GM12872 (cell line): ENCODE measurements at regions not wholly inside any gene's neighbourhood (a gene's known extent, or its start where the extent isn't known, plus 50 kb on each side); places are given as distances from the start of the nearest gene placed in this dataset.

ENCODE experiments used
- TF ChIP-seq, protein P1 (sequence below): IDR thresholded peaks from 3 replicates; pipeline ENCODE4 v1.5.1; 2011; ENCODE audit warnings: low read depth, mild to moderate bottlenecking, low read length, moderate library complexity; ENCODE audit not compliant: insufficient read depth

DNA sequence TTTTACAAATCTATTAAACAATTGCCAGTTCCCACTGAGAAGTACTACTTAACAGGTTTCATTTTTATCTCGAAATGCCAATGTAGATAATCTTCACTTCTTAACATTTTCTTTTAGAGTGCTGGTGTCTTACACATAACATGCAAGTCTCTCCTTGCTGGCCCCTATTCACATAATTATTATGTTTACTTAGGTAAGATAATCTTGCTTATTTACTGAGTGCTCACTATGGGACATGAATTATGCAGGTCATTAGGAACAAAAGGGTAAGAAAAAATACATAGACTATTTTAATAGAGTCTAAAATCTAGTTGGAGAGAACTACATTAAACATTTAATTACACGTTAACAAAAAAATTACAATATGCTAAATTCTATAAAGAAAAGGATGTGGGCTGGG is 328.4 kb downstream of the PRR16 start:
- TF ChIP-seq, protein P1, sequence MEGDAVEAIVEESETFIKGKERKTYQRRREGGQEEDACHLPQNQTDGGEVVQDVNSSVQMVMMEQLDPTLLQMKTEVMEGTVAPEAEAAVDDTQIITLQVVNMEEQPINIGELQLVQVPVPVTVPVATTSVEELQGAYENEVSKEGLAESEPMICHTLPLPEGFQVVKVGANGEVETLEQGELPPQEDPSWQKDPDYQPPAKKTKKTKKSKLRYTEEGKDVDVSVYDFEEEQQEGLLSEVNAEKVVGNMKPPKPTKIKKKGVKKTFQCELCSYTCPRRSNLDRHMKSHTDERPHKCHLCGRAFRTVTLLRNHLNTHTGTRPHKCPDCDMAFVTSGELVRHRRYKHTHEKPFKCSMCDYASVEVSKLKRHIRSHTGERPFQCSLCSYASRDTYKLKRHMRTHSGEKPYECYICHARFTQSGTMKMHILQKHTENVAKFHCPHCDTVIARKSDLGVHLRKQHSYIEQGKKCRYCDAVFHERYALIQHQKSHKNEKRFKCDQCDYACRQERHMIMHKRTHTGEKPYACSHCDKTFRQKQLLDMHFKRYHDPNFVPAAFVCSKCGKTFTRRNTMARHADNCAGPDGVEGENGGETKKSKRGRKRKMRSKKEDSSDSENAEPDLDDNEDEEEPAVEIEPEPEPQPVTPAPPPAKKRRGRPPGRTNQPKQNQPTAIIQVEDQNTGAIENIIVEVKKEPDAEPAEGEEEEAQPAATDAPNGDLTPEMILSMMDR, result no peak

GRCh38 chr5:120794121-120794520 is 330.0 kb downstream of the PRR16 start:
- TF ChIP-seq, protein P1, result no peak

DNA sequence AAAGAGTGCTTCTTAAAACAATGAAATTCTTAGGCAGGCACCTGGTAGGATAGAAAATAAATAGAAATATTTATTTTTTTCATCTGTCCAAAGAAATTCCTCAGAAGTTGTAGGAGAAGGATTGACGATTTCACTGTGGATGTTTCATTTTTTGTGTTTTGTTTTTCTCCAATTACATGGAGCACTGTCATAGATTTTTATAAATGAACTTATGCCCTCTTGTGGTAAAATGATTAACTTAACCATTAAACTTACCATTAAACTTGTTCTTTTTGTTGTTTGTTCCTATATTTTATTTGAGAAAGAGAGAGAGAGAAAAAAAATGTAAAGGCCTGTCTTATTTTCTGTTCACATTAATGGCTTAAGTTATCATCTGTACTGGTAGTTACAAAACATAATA is 339.2 kb downstream of the PRR16 start:
- TF ChIP-seq, protein P1, result no peak

GRCh38 chr5:120805131-120805530 is 341.0 kb downstream of the PRR16 start:
- TF ChIP-seq, protein P1, result no peak

DNA sequence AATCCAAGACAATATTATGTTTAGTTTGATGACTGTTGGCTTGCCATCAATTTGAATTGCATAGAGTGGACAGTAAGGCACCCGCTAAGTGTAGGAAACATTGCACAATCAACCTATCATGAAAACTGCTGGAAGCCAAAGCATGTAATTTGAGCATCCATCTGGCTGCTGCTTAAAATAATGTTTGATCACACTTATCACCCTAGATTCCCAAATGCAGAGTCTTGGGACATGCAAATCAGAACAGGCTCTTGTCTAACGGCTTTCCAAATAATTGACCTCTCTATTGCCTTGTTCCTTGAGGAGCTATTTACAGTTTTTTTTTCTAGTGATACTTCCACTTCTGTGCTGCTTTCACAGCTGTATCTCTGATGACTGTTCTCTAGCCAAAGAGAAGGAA is 342.1 kb downstream of the PRR16 start:
- TF ChIP-seq, protein P1, result no peak

GRCh38 chr5:120808135-120808534 is 344.0 kb downstream of the PRR16 start:
- TF ChIP-seq, protein P1, result no peak

DNA sequence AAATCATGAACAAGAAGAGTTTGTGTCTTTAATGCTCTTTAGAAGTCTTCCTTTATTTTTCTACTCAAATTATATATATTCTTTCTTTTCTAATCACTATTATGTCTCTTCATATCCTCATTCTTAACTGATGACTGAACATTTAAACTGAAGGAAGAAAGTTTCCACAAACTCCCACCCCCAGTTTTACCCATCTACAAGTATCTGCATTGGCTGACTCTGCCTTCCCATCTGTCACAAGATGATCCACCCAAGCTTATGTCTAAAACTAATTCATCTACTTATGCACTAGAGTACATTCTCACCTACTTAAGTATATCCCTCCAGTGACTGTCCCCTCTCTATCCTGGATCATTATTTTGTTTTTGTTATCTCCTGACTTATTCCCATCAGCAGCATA is 344.5 kb downstream of the PRR16 start:
- TF ChIP-seq, protein P1, result no peak

- TF ChIP-seq, protein P1, result no peak
Observed at GRCh38 chr5:120813551-120813950, 349.5 kb downstream of the PRR16 start.
